ENCODE measurements at regions not wholly inside any gene's neighbourhood (a gene's known extent, or its start where the extent isn't known, plus 50 kb on each side); places are given as distances from the start of the nearest gene placed in this dataset.

GRCh38 chr7:25308906-25309705 is 80.8 kb upstream of the NPVF start:
- TF ChIP-seq, protein P1, sequence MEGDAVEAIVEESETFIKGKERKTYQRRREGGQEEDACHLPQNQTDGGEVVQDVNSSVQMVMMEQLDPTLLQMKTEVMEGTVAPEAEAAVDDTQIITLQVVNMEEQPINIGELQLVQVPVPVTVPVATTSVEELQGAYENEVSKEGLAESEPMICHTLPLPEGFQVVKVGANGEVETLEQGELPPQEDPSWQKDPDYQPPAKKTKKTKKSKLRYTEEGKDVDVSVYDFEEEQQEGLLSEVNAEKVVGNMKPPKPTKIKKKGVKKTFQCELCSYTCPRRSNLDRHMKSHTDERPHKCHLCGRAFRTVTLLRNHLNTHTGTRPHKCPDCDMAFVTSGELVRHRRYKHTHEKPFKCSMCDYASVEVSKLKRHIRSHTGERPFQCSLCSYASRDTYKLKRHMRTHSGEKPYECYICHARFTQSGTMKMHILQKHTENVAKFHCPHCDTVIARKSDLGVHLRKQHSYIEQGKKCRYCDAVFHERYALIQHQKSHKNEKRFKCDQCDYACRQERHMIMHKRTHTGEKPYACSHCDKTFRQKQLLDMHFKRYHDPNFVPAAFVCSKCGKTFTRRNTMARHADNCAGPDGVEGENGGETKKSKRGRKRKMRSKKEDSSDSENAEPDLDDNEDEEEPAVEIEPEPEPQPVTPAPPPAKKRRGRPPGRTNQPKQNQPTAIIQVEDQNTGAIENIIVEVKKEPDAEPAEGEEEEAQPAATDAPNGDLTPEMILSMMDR (IDR thresholded peaks at IDR 0.05): no peak
- no peak for TF ChIP-seq POLR2A (IDR thresholded peaks at IDR 0.05)

Measured in Peyer's patch (tissue), 4 donors.